ENCODE measurements at regions not wholly inside any gene's neighbourhood (a gene's known extent, or its start where the extent isn't known, plus 50 kb on each side); places are given as distances from the start of the nearest gene placed in this dataset.
"Not testable (repeated sequence)": the region's sequence is repeated elsewhere in the genome, so short reads cannot be mapped to it uniquely, and the experiment has no call there.

GRCh38 chr12:97960741-97961608 is 498.4 kb downstream of the RMST start:
- DNase-seq (ENCODE audit: low read depth, low spot score) = no peak
- no peak overlapping the region for H3K27ac ChIP-seq

- no peak overlapping the region for H3K27ac ChIP-seq
- DNase-seq (ENCODE audit: low read depth, low spot score) = no peak
These were observed 505.2 kb downstream of the RMST start for GRCh38 chr12:97967831-97968230.

- no peak overlapping the region for H3K27ac ChIP-seq
- DNase-seq (ENCODE audit: low read depth, low spot score) = no peak
These were observed 506.1 kb downstream of the RMST start for GRCh38 chr12:97968641-97969197.

- H3K27ac ChIP-seq = no peak overlapping the region
- no peak for DNase-seq (ENCODE audit: low read depth, low spot score)
These were observed 515.3 kb downstream of the RMST start for GRCh38 chr12:97977870-97978405.

GRCh38 chr12:97982684-97983083 is 520.1 kb downstream of the RMST start:
- no peak overlapping the region for H3K27ac ChIP-seq
- DNase-seq (ENCODE audit: low read depth, low spot score) = no peak

- no peak for DNase-seq (ENCODE audit: low read depth, low spot score)
These were observed 521.2 kb downstream of the RMST start for GRCh38 chr12:97983796-97984195.

GRCh38 chr12:97984436-97984835 is 521.8 kb downstream of the RMST start:
- no peak for DNase-seq (ENCODE audit: low read depth, low spot score)
- no peak overlapping the region for H3K27ac ChIP-seq

More at GRCh38 chr12:97983796-97984195, 521.2 kb downstream of the RMST start:
- no peak overlapping the region for H3K27ac ChIP-seq

- no peak for DNase-seq (ENCODE audit: low read depth, low spot score)
- H3K27ac ChIP-seq = no peak overlapping the region
These were observed 522.5 kb downstream of the RMST start for GRCh38 chr12:97984974-97985580.

- DNase-seq (ENCODE audit: low read depth, low spot score) = no peak
- H3K27ac ChIP-seq = no peak overlapping the region
These were observed 523.2 kb downstream of the RMST start for GRCh38 chr12:97985834-97986233.

- DNase-seq (ENCODE audit: low read depth, low spot score) = not testable (repeated sequence)
These were observed 526.0 kb downstream of the RMST start for GRCh38 chr12:97988588-97988987.

GRCh38 chr12:97989366-97989940 is 525.9 kb upstream of the TMPO start:
- no peak overlapping the region for H3K27ac ChIP-seq
- no peak for DNase-seq (ENCODE audit: low read depth, low spot score)

More at GRCh38 chr12:97988588-97988987, 526.0 kb downstream of the RMST start:
- not testable (repeated sequence) for H3K27ac ChIP-seq

GRCh38 chr12:97994746-97995484 is 520.5 kb upstream of the TMPO start:
- H3K27ac ChIP-seq = no peak overlapping the region
- DNase-seq (ENCODE audit: low read depth, low spot score) = no peak

- no peak for DNase-seq (ENCODE audit: low read depth, low spot score)
These were observed 519.8 kb upstream of the TMPO start for GRCh38 chr12:97995559-97995958.

GRCh38 chr12:98001430-98001829 is 514.0 kb upstream of the TMPO start:
- no peak for DNase-seq (ENCODE audit: low read depth, low spot score)
- no peak overlapping the region for H3K27ac ChIP-seq

More at GRCh38 chr12:97995559-97995958, 519.8 kb upstream of the TMPO start:
- no peak overlapping the region for H3K27ac ChIP-seq

GRCh38 chr12:98002887-98003493 is 512.4 kb upstream of the TMPO start:
- H3K27ac ChIP-seq = no peak overlapping the region
- no peak for DNase-seq (ENCODE audit: low read depth, low spot score)

GRCh38 chr12:98007963-98008362 is 507.4 kb upstream of the TMPO start:
- no peak for DNase-seq (ENCODE audit: low read depth, low spot score)
- H3K27ac ChIP-seq = no peak overlapping the region

- no peak overlapping the region for H3K27ac ChIP-seq
- no peak for DNase-seq (ENCODE audit: low read depth, low spot score)
These were observed 501.8 kb upstream of the TMPO start for GRCh38 chr12:98013560-98013959.

GRCh38 chr12:98018836-98019235 is 496.6 kb upstream of the TMPO start:
- no peak for DNase-seq (ENCODE audit: low read depth, low spot score)
- H3K27ac ChIP-seq = no peak overlapping the region

GRCh38 chr12:98020376-98020775 is 495.0 kb upstream of the TMPO start:
- DNase-seq (ENCODE audit: low read depth, low spot score) = no peak
- no peak overlapping the region for H3K27ac ChIP-seq

GRCh38 chr12:98022961-98023360 is 492.4 kb upstream of the TMPO start:
- H3K27ac ChIP-seq = no peak overlapping the region
- DNase-seq (ENCODE audit: low read depth, low spot score) = no peak

Data from epithelial cell of prostate (primary cell).